Lower lobe of right lung (tissue), 2 donors: ENCODE measurements at regions not wholly inside any gene's neighbourhood (a gene's known extent, or its start where the extent isn't known, plus 50 kb on each side); places are given as distances from the start of the nearest gene placed in this dataset.

ENCODE experiments used
- ATAC-seq, 2 donors: fragments of 200-7000 bp; cut with Tn5 transposase; one replicate each; pipeline ENCODE4 v1.9.1; 2020 to 2022; ENCODE audit warnings: mild to moderate bottlenecking in 2 of 2, moderate library complexity in 2 of 2
- DNase-seq: peaks from one replicate; pipeline ENCODE4 v3.0.0-alpha.2; 2020
- H3K27ac ChIP-seq: fragments of 200-600 bp; one replicate; pipeline ENCODE4 v1.8.0; 2022
- H3K27me3 ChIP-seq: fragments of 200-600 bp; one replicate; pipeline ENCODE4 v1.8.0; 2022; ENCODE audit warnings: low read depth
- H3K36me3 ChIP-seq: fragments of 200-600 bp; one replicate; pipeline ENCODE4 v1.8.0; 2022; ENCODE audit warnings: mild to moderate bottlenecking
- H3K4me1 ChIP-seq: fragments of 200-600 bp; one replicate; pipeline ENCODE4 v1.8.0; 2022
- H3K4me3 ChIP-seq: fragments of 200-600 bp; one replicate; pipeline ENCODE4 v1.8.0; 2022; ENCODE audit warnings: mild to moderate bottlenecking
- H3K9me3 ChIP-seq: fragments of 200-600 bp; one replicate; pipeline ENCODE4 v1.8.0; 2022
- intact Hi-C: fragments of 100-400 bp; cut with DNase I; formaldehyde crosslinking; loops from one replicate; pipeline ENCODE4 v1.11.0; 2022
- TF ChIP-seq, protein P1 (sequence below): fragments of 200-600 bp; IDR thresholded peaks from one replicate; pipeline ENCODE4 v1.8.0; 2022; ENCODE audit warnings: antibody characterized with exemption, mild to moderate bottlenecking
- donor health status: DM: no; HTN: yes; CAD: no; lungs with severe emphysema.

DNA sequence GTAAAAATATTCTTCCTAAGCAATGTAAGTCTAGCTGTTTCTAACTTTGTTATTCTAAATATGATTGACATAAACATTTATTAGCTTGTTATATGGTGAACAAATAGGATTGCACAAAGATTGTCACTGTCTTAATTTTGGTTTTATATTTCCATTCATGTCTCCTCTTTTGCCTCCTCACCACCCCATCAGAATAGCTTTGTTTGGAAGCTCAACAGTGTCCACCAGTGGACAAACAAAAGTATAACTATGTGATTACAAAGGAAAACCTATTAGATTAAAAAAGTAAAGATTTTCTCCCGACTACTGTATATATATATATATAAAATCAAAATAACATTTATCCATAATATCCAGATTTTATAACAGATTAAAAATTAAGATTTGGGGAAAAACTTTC is 468.2 kb downstream of the ZIC3 start:
- Histone ChIP-seq H3K4me3 (no peak overlapping the region), H3K27me3 (no peaks in the 10 kb centered on the region), H3K36me3 (no peaks in the 10 kb centered on the region), H3K4me1 (no peaks in the 10 kb centered on the region), H3K27ac (no peak overlapping the region), H3K9me3 (no peaks in the 10 kb centered on the region)
- intact Hi-C loops, result no loop called here
- DNase-seq (no peak), ATAC-seq (no peak)
- TF ChIP-seq, protein P1, sequence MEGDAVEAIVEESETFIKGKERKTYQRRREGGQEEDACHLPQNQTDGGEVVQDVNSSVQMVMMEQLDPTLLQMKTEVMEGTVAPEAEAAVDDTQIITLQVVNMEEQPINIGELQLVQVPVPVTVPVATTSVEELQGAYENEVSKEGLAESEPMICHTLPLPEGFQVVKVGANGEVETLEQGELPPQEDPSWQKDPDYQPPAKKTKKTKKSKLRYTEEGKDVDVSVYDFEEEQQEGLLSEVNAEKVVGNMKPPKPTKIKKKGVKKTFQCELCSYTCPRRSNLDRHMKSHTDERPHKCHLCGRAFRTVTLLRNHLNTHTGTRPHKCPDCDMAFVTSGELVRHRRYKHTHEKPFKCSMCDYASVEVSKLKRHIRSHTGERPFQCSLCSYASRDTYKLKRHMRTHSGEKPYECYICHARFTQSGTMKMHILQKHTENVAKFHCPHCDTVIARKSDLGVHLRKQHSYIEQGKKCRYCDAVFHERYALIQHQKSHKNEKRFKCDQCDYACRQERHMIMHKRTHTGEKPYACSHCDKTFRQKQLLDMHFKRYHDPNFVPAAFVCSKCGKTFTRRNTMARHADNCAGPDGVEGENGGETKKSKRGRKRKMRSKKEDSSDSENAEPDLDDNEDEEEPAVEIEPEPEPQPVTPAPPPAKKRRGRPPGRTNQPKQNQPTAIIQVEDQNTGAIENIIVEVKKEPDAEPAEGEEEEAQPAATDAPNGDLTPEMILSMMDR, result no peak

DNA sequence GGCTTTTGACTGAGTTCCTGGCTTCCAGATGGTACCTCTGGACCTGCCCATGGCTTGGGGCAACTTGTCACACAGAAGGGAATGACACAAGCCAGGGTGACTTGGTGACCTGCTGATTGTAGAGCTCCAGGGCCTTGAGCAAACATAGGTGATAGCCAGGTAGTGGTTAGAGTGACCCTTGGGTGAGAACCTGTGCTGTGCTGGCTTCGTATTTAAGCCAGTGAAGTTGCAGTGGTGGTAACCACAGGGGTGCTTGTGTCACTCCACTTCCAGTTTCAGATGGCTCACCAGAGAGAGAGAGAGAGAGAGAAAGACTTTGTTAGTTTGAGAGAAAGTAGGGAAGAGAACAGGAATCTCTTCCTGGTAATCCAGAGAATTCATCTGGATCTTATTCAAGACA is 471.6 kb downstream of the ZIC3 start:
- ATAC-seq, result no peak
- DNase-seq, result no peak
- TF ChIP-seq, protein P1, result no peak
- Histone ChIP-seq H3K36me3 (no peaks in the 10 kb centered on the region), H3K4me1 (no peaks in the 10 kb centered on the region), H3K27me3 (no peaks in the 10 kb centered on the region), H3K9me3 (no peaks in the 10 kb centered on the region), H3K27ac (no peak overlapping the region), H3K4me3 (no peak overlapping the region)
- intact Hi-C loops, result no loop called here

DNA sequence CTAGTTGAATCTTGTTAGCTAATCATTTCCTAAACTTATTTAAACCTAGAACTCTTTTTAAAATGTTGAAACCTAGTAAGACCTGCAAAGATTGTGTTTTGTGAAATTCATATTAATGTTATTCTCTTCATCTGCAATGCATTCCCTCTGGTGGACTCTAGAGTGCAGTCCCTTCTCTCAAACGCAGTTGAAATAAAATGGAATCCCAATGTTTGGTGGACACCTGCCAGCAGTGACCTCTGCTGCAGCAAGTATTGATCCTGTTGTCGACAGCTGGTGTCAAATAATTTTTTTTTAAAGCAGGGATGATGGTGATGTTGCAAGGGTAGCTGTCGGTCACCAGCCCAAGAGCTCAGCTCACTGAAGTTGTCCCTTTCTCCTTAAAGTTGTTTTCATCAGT is 492.0 kb downstream of the ZIC3 start:
- no peak overlapping the region for H3K4me3 ChIP-seq
- H3K9me3 ChIP-seq, result no peaks in the 10 kb centered on the region
- TF ChIP-seq, protein P1, result no peak
- H3K27me3 ChIP-seq, result no peaks in the 10 kb centered on the region
- no peak for ATAC-seq
- H3K27ac ChIP-seq, result no peak overlapping the region
- H3K4me1 ChIP-seq, result no peaks in the 10 kb centered on the region
- DNase-seq, result no peak
- intact Hi-C loops, result no loop called here
- no peaks in the 10 kb centered on the region for H3K36me3 ChIP-seq

DNA sequence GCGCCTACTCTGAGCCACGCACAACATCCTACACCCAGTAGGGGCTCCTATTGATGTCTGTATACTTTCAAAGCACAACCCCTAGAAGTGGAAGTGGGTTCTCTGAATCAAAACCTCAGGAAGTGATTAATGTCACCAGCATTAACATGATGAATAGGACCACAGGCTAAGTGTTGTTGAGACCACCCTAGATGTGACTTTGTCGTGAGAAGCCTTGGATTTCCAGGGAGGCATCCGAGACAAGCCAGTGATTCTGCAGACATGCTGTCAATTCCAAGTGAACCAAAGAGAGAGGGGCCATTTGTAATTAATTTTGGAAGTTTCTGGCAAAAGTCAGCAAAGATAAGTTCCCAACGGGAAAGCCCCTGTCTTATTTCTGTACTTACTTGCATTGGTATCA is 493.0 kb downstream of the ZIC3 start:
- TF ChIP-seq, protein P1, result no peak
- ATAC-seq, result no peak
- no peak overlapping the region for H3K4me3 ChIP-seq
- H3K9me3 ChIP-seq, result no peaks in the 10 kb centered on the region
- H3K27ac ChIP-seq, result no peak overlapping the region
- no peaks in the 10 kb centered on the region for H3K36me3 ChIP-seq
- intact Hi-C loops, result no loop called here
- DNase-seq, result no peak
- no peaks in the 10 kb centered on the region for H3K27me3 ChIP-seq
- H3K4me1 ChIP-seq, result no peaks in the 10 kb centered on the region

DNA sequence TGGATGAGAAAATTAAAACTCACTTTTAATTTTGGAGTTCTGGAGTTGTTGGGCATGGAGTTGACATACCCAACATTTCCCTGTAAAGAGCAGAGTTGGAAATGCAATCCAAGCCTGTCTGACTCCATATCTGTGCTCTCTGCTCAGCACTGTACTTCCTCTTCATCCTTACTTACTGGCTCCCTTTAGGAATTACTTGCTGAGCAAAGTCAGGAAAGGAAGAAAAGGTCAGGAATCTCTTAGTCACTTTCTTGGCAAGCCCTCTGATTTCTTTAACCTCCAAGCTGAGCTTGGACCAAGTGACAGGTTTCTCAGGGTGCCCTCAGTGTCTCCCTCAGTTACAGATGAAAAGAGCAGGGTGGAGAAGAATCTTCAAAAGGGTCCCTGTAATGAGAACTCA is 501.5 kb downstream of the ZIC3 start:
- H3K27me3 ChIP-seq, result no peaks in the 10 kb centered on the region
- H3K4me3 ChIP-seq, result no peak overlapping the region
- DNase-seq (no peak), ATAC-seq (no peak)
- H3K4me1 ChIP-seq, result no peaks in the 10 kb centered on the region
- H3K27ac ChIP-seq, result no peak overlapping the region
- H3K36me3 ChIP-seq, result no peaks in the 10 kb centered on the region
- intact Hi-C loops, result no loop called here
- no peaks in the 10 kb centered on the region for H3K9me3 ChIP-seq
- TF ChIP-seq, protein P1, result no peak

DNA sequence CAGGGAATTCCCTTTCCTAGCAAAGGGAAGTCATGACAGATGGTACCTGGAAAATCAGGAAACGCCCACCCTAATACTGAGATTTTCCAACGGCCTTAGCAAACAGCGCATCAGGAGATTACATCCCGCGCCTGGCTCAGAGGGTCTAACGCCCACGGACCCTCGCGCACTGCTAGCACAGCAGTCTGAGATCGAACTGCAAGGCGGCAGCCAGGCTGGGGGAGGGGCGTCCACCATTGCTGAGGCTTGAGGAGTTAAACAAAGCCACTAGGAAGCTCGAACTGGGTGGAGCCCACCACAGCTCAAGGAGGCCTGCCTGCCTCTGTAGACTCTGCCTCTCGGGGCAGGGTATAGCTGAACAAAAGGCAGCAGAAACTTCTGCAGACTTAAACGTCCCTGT is 507.7 kb downstream of the ZIC3 start:
- Histone ChIP-seq H3K27me3 (no peaks in the 10 kb centered on the region), H3K27ac (no peak overlapping the region), H3K4me3 (no peak overlapping the region), H3K36me3 (no peaks in the 10 kb centered on the region), H3K4me1 (no peaks in the 10 kb centered on the region), H3K9me3 (no peaks in the 10 kb centered on the region)
- intact Hi-C loops, result no loop called here
- TF ChIP-seq, protein P1, result no peak
- ATAC-seq (no peak), DNase-seq (no peak)
